Left cardiac atrium (tissue), 4 donors: ENCODE measurements at regions not wholly inside any gene's neighbourhood (a gene's known extent, or its start where the extent isn't known, plus 50 kb on each side); places are given as distances from the start of the nearest gene placed in this dataset.

Experiments used
- ATAC-seq, 2 donors: fragments of 200-7000 bp; cut with Tn5 transposase; one replicate each; pipeline ENCODE4 v1.9.1; 2020; ENCODE audit warnings: mild to moderate bottlenecking in 2 of 2, moderate library complexity in 2 of 2
- DNase-seq: peaks from one replicate; pipeline ENCODE4 v3.0.0-alpha.2; 2020
- intact Hi-C, 2 donors: fragments of 100-400 bp; cut with DNase I; formaldehyde crosslinking; loops; one replicate each; pipeline versions ENCODE4 v1.14.1 to v1.15.1; 2022 to 2023
- donor health status: DM: no; HTN: yes; CAD: no.
- donor health status: DM: no; HTN: yes; CAD: no; lungs with severe emphysema.
- donor health status: DM: yes; HTN: yes; CAD: no.
- donor health status: Dilated cardiomyopathy.

- ATAC-seq (no peak), DNase-seq (no peak)
- intact Hi-C loops: no loop called here
Observed at GRCh38 chr4:41380511-41381157, 123.9 kb downstream of the UCHL1 start.

GRCh38 chr4:41381384-41381783 is 124.7 kb downstream of the UCHL1 start:
- ATAC-seq (no peak), DNase-seq (no peak)
- intact Hi-C loops: no loop called here

DNA sequence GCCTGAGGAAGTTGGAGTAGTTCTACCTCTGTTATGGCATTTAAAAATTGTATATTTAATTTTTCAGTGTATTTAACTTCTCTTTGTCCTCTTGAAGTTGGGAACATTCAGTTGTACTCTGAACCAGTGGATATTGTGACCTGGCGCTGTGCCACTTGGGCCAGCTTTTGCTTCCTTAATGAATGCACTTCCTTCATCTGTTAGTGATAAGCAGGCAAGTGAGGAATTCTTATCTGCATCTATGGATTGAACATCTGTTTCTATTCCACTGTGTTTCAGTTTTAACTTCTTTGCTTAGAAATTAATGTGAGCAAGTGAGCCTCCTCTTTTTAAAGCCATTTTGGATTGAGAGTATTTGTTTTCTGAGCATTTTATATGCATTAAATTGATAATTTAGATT is 128.3 kb downstream of the UCHL1 start:
- peak; percentile 77 for ATAC-seq
- peak; percentile 88 for DNase-seq
- intact Hi-C loops: no loop called here

DNA sequence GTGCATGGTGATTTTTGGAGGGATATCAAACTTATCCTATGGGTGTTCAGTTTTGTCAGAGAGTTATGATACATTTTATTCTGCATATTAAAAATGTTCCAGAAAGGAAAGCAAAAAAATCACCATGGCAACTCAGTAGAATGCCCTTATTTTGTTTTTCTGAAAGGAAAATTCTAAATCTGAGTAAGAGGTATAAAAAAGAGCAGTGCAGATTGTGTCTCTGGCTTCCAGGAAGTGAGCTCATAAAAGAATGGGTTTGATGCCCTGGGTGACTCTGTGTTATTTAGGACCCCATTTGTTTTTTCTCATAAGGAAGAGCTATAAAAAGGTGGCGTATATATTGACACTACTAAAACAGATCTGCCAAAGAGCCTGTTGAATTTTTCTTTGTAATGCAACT is 128.8 kb downstream of the UCHL1 start:
- ATAC-seq (no peak), DNase-seq (no peak)
- intact Hi-C loops: no loop called here

DNA sequence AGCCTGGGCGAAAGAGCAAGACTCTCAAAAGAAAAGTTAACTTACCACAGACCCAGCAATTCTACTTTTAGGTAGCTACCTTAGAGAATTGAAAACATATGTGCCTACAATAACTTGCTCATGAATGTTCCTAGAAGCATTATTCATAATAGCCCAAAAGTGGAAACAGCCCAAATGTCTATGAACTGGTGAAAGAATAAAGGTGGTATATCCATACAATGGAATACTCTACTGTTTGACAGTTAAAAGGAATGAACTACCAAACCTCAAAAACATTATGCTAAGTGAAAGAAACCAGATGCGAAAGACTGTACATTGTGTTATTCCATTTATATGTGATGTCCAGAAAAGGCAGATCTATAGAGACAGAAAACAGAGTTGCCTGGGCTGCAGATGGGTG is 131.4 kb downstream of the UCHL1 start:
- intact Hi-C loops: no loop called here
- ATAC-seq (no peak), DNase-seq (no peak)

GRCh38 chr4:41389356-41389755 is 132.6 kb downstream of the UCHL1 start:
- DNase-seq: no peak
- intact Hi-C loops: no loop called here
- ATAC-seq: no peak

DNA sequence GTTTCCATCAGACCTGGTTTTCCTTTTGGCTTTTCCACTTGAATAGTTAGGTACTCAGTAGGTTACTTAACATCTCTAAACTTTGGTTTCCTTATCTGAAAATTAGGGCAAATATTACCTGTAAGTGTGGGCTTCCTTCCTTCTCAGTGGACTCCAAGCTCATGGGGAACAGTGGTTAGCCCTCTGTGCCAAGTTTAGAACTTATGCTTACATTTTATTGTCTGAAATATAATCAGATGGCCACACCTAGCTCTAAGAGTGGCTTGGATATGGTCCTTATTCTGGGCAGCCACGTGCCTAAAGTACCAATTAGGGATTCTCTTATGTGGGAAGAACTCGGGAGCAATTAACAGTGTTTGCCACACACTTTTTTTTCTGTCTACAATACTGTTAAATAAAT is 133.9 kb downstream of the UCHL1 start:
- ATAC-seq (no peak), DNase-seq (no peak)
- intact Hi-C loops: no loop called here

GRCh38 chr4:41391271-41391670 is 134.5 kb downstream of the UCHL1 start:
- DNase-seq (no peak), ATAC-seq (peak in 1 of 2 donors; percentile 18)
- intact Hi-C loops: no loop called here

DNA sequence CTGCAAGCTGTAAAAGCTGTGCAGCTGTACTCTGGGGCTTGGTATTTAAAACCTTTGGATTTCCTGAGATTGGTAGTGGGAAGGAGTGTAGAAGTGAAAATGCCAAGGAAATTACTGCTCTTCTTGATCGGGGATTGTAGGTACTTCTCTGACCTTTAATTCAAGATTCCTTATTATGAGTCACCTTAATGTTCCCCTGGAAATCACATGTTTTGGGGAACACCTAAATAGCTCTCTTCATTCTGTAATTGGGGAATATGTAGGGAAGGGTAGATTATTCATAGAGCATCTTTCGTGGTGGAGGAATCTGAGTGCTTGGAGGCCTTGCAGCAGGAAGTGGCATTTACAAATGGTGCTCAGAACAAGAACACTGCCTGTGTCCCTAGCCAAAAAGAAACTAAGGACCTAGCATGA is 137.8 kb downstream of the UCHL1 start:
- intact Hi-C loops: no loop called here
- DNase-seq (no peak), ATAC-seq (no peak)

DNA sequence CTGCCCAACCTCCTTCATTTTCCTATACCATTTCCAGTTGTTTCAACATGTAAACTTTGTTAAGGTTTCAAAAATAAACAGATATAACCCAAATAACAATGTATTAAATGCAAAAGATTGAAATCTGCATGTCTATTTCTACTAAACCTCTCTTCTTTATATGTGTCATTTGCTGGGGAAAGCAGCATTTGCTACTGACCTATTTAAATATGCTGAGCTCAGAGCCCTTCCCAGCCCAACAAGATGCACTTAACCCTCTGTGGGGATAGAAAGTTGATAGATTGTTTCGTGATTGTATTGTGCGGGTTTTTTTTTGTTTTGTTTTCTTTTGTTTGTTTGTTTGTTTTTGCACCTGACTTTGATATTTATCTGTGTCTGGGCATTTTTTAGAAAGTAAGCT is 139.5 kb downstream of the UCHL1 start:
- DNase-seq (no peak), ATAC-seq (no peak)
- intact Hi-C loops: no loop called here

DNA sequence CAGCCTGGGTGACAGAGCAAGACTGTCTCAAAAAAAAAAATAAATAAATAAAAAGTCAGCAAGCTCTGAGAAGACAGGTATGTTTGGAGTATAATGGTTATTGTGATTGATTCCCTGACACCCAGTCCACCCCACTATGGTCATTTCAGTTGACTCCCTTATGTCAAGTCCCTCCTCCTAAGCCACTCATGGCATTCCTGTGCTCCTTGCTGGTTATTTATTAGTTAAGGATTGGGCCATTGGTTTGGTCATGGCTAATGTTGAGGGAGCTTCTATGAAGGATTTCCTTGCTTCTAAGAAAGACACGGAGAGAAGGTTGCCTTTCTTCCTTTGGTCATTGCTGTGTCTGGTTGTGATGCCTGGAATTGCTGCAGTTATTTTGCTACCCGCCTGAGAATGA is 140.1 kb downstream of the UCHL1 start:
- intact Hi-C loops: no loop called here
- DNase-seq (no peak), ATAC-seq (no peak)

- DNase-seq (no peak), ATAC-seq (no peak)
- intact Hi-C loops: no loop called here
Observed at GRCh38 chr4:41399231-41399630, 138.7 kb upstream of the LIMCH1 start.

- intact Hi-C loops: no loop called here
- ATAC-seq: no peak
- no peak for DNase-seq
Observed at GRCh38 chr4:41400296-41400695, 137.7 kb upstream of the LIMCH1 start.

DNA sequence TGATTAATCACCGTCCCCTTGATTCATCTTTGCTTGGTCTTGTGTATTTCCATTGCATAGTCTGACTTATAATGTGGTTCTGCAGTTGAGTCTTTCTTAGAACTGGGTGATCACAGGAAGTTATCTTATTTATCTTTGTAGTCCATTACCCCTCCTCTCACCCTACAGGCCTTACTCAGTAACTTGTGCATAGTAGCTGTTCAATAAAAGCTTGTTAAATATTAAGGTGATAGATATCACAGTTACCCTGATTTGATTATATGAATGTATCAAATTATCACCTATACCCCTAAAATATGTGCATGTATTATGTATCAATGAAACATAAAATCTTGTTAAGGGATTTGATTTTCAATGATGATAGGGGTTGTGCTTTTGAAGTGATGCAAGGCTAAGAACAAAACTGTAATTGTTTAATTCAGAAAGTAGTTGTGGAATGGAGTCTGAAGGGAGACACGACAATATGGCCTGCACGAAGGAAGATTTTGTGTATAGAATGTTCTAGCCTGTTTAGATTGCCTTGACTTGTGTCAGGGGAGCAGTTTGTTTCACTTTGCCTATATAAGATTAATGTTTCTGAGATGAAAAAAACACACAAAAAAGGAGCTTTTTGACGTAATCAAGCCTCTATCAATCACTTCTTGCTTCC is 132.4 kb upstream of the LIMCH1 start:
- ATAC-seq: no peak
- no peak for DNase-seq
- intact Hi-C loops: no loop called here

DNA sequence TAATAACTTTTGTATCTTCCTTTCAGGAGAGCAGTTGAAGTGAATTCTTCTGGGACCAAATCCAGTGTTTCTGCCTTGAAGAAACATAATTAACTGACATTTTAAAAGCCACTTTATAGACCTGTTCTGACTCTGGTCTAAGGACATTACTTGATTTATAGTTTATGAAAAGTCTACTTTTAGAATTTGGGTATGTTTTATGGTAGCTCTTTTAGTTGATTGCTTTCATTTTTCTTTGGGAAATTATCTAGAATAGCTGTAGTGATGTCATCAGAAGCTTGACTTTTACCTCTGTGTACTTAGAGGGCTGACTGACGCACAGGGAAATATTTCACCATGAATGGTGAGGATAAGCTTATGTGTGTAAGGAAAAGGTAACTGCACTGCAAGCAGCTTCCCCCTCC is 131.8 kb upstream of the LIMCH1 start:
- DNase-seq (no peak), ATAC-seq (peak in 1 of 2 donors; percentile 75)
- intact Hi-C loops: no loop called here

DNA sequence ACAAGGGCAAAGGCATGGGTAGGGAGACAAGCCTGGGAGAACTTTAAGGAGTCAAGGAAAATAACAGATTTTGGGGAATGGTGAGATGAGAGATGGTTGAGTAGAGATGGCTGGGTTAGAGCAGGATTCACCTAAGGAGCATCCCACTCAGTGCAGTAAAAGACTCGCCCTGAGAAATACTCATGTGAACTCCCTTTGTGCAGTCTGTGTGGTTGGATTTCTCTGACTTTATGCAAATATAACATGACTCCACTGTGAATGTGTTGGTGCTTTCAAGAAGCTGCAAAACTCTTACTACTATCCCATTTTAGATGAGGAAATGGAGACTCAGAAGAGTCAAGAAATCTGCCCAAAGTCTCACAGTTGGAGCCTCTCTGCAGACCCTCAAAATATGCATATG is 129.8 kb upstream of the LIMCH1 start:
- ATAC-seq (no peak), DNase-seq (no peak)
- intact Hi-C loops: no loop called here

DNA sequence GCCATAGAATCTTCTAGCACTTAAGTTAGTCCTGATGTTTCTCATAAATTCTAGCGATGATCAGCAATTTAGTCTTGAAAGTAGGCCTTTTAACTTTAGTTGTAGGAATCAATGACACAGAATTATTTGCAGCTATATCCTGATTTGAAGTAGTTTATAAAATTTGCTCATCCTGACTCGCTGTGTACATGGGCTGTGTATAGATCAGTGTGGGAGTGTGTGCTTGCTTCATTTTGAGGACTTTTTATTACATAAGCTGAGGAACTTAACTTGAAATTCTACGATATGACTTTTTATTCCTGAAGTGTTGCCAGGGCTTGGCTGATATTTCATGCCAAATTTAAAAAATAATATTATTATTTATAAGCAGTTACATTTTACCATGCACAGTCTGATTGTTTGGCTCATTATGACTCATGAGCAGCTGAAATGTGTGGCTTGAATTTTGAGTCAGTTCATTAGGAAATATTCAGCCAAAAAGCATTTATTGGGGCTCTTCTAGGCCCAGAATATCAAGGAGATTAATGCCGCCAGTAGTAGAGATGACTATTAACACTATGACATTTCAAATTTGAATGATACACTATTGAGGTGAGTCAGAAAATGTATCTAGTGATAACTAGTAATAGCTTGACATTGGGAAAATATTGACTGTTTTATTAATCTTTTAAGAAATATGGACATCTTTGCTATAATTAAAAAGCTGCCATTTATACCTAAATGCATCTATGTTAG is 128.9 kb upstream of the LIMCH1 start:
- DNase-seq (no peak), ATAC-seq (peak in 1 of 2 donors; percentile 68)
- intact Hi-C loops: no loop called here

- intact Hi-C loops: no loop called here
- DNase-seq: no peak
- ATAC-seq: no peak
Observed at GRCh38 chr4:41409594-41409895, 128.4 kb upstream of the LIMCH1 start.

- DNase-seq: no peak
- peak in 1 of 2 donors; percentile 87 for ATAC-seq
- intact Hi-C loops: no loop called here
Observed at GRCh38 chr4:41410049-41410448, 127.9 kb upstream of the LIMCH1 start.

DNA sequence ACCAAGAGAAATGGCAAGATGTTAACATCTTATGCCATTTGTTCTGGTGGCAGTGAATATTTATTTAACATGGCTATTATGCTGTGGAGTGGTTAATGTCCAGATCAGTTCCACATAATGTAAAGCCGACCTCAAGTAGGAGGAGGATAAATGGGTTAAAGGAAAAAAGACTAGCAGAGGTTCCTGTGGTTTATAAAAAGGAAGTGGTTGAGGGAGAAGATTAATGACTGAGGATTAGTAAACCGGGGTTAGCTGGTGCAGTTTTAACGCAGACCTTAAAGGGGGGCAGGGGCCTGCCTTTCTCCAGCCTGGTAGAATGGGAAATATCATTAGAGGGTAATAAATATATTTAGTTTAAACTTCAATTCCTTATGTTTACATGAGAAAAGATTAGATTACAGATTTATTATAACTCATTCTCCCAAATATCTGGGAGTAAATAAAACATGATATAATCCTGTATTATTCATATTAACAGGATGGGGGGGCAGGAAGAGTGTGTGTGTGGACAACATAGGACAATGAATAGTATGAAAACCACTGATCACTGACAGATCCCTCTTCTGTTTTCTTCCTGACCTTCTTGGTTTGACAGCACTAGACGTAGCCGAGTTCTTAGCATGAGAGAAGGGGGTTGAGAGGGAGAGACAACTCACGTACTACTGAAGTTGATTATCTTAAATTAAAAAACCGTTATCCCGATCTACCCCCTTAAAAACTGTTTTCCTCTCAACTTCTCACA is 124.1 kb upstream of the LIMCH1 start:
- ATAC-seq (no peak), DNase-seq (no peak)
- intact Hi-C loops: no loop called here
